Cerebellar cortex (tissue), 1 donor: ENCODE measurements at regions not wholly inside any gene's neighbourhood (a gene's known extent, or its start where the extent isn't known, plus 50 kb on each side); places are given as distances from the start of the nearest gene placed in this dataset.
"Not testable (repeated sequence)": the region's sequence is repeated elsewhere in the genome, so short reads cannot be mapped to it uniquely, and the experiment has no call there.

Source experiments
- DNase-seq: peaks from one replicate; pipeline ENCODE4 v3.0.0-alpha.2; 2015; ENCODE audit warnings: low spot score

DNA sequence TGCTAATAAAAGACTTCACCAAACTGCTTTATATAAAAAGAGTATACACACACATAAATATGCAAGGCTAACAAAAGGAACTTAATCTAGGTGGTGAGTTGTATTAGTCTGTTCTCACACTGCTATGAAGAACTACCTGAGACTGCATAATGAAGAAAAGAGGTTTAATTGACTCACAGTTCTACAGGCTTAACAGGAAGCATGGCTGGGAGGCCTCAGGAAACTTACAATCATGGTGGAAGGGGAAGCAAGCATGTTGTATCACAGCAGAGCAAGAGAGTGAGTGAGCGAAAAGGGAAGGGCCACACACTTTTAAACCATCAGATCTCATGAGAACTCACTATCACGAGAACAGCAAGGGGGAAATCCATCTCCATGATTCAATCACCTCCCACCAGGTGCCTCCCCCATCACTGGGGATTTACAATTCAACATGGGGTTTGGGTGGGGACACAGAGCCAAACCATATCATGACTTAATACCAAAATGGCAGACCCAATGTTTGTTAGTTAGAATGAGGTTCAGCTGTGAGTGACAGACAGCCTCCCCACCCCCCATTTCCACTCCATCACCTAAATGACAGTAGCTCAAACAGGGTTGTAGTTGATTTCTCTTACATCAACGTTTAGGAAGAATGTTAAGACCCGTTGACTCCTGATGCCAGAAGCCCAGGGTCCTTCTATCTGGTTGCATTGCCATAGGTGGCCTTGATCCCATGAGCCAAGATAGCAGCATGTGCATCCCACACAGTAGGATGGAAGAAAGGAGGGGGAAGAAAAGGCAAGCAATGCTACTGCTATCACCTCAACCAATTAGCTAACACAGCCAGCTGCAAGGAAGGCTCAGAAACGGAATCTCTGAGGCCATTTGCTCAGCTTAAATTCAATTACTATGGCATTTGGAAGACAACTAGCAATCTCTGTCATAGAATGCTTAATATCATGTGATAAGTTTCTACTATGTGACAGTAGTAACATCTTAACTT lies 77.0 kb downstream of the CCDC71L start:
- DNase-seq = no peak

DNA sequence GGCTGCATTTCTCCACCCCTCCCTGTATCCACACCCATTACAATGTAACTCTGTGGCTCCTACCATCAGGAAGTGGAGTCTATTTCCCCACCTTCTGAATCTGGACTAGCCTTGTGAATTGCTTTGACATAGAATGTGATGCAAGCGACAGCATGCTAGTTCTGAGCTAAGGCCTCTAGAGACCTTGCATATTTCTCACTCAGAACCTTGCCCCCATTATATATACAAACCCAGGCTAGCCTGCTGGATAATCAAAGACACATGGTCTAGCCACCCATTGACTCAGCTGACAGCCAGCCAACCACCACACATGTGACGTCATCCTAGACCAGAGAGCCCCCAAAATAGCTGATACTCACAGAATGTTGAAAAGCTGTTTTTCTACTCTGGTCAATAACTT lies 77.9 kb downstream of the CCDC71L start:
- DNase-seq = no peak

DNA sequence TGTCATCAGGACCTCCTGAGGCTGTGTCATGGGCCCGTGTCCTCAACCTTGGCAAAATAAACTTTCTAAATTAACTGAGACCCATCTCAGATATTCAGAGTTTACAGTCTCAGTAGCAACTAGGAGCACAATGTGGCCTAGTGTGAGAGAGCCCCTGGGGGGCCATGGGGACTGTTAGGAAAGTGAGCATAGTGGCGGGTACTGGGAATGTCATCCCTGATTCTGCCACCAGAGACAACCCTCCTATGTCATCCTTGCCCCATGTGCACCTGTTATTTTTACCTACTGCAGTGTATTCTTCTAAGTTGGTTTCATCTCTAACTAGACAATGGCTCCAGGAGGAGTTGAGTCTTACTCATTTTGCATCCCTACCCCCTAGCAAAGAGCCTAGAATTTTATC lies 78.6 kb downstream of the CCDC71L start:
- no peak for DNase-seq

DNA sequence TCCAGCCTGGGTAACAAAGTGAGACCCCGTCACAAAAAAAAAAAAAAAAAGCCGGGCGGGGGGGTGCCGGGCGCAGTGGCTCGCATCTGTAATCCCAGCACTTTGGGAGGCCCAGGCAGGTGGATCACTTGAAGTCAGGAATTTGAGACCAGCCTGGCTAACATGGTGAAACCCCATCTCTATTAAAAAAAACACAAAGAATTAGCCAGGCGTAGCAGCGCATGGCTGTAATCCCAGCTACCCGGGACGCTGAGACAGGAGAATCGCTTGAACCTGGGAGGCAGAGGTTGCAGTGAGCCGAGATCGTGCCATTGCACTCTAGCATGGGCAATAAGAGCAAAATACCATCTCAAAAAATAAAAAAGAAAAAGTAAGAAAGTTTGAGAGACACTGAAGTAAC lies 81.9 kb downstream of the CCDC71L start:
- DNase-seq = not testable (repeated sequence)

DNA sequence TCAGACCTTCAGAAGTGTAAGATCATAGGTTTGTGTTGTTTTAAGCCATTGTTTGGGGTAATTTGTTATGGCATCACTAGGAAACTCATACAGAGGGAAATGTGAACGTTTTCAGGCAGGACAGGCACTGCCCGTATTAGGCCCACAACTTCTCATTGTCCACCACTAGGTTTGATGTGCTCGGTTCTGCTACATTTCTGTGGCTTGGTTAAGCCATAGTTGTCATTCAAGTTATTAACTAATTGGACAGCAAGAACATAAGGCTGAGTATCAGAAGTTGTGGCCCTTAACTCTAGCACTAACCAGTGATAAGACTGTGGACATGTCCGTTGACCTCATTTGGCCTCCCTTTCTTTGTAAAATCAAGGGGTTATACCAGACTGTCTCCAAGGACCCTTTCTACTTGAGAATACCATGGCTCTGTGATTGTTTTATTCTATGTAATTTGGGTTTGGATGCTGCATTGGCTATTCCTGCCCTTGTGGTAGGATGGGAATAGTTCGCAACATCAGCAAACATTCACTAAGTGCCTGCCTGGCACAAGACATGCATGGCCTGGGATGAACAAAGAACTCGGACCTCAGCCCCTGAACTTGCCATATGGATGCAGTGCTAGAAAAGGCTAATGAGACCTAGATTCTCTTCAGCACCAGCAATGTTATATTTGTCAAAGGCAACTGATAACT lies 85.7 kb downstream of the CCDC71L start:
- DNase-seq = no peak

DNA sequence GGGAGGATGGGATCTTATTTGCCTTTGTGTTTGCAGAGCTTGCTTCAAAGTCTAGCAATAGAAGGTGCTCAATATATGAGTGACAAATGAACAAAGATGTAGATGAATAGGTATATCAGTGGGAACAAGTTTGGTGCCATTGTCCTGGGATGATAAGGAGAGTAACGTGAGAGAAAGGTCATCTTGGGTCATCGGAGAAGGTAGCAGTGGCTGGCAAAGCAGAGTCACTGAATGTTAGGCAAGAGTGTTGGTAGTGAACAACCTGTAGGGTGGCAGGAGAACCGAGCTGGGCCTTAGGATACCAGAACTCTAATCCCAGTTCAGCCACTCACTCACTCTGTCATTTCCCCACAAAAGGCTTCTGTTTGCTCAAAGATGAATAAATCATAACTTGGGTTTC lies 87.2 kb downstream of the CCDC71L start:
- no peak for DNase-seq

DNA sequence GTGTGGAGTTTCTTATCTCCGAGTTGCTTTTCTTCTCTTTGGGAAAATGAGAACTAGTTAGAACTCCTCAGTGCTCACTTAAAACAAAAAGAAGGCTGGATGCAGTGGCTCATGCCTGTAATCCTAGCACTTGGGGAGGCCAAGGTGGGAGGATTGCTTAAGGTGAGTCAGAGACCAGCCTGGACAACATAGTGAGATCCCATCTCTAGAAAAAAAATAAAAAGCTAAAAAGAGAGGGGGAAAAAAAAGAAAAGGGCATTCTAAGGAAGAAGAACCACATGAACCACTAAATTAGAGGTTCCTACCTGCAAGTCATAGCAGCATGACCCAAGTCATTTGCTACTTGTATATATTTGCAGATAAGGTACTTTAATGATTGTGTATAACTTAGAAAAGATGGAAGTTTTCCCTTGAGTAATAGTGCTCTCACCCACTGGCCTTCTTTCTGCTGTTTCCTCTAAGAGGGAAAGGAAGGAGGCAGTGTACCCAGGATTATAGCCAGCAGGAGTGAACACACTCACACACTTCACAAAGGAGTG lies 87.8 kb downstream of the CCDC71L start:
- no peak for DNase-seq

DNA sequence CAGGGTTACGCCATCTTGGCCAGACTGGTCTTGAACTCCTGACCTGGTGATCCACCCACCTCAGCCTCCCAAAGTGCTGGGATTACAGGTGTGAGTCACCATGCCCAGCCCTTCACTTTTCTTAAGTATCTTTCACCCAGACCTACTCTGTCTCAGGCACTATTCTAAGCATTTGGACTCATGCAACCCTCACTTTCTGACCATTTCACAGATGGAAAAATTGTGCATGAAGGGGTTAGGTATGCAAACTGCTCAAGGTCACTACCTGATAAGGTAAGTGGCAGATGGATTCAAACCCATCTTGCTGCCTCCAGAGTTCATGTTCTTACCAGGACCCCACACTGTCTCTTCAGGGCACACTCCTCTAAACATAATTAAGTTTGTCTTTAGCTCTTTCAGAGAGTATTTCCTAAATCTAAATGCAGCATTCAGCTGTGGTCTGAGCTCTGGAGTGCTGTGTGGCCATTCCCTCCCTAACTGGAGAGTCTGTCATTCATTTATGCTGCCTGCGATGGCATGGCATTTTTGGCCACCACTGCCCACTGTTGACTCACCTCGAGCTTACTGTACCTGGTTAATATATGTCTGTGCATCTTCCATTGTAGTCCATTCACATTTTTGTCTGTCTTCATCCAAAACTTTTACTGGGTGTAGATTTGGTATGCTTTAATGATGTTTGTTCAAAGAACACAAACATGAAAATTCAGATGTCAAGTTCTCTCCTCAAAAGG lies 88.4 kb downstream of the CCDC71L start:
- no peak for DNase-seq

DNA sequence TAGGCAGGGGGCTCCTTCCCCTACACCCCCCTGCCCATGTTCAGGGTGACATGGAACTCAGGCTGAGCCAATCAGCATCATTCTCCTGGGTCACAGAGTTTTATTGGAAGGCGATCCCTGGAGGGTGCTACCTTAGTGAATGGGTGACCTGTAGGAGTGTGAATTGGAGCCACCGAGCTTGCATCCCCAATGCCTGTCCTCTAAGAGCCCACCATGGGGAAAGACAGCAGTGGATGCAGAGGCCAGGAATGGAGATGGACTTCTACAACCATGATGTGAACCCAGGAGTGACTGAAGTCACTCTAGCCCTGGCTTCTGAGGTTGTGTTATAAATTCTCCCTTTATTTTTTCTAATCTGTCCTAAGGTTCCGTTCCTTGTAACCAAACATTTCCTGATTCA lies 89.4 kb downstream of the CCDC71L start:
- DNase-seq = no peak

DNA sequence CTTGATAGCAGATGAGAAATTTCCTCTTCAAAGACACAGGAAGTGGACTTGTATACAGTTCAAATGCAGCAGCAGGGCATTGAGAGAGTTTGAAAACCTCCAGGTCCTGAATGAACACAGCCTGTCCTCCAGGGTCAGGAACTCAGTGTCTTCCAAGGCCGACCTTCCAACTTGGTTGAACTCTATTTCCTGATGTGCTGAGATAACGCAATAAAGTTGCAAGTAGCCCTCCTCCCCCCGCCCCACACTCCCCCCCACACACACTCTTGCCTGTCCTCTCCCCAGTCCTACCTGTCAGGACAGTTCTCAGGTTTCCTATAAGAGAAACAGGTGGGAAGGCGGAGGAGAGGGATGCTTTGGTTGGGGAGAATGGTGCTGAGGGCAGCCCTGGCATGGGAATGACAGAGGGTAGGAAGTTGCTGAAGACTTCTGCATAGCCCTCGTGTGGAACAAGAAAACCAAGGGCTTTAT lies 90.0 kb downstream of the CCDC71L start:
- DNase-seq = no peak

DNA sequence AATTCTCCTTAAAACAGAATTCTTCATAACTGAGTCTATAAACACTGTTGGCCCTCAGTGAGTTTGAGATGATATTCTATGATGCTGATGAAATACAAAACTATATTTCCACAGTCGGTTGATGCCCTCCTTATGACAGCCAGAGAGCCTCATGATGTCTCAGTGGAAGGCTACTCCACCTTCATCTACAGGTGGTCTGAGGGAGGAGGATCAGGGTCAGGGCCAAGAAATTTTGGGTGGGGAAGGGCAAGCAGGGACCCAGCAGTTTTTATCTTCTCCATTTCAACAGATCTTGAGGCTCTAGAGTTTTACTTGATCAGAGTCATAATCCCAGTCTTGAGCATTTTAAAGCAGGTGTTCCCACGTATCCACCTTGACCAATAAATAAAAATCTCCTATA lies 90.8 kb downstream of the CCDC71L start:
- no peak for DNase-seq

DNA sequence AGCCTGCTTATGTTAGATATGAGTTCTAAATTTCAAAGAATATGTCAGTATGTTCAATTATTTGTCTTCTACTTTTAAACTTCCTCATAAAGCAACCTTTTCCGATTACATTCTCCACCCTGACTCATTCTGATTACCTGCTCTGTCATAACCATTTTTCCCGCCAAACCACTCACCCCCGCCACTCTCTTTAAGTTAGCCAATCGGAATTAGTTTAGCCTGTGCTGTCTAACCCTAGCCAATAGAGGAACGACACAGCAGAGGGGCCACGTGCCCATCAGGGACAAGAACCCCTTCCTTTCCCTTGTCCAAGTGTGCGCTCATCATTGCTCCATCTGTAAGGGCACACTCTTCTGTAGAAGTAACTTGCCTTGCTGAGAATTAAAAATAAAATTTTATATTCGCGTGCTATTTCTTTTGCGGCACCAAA lies 91.4 kb downstream of the CCDC71L start:
- no peak for DNase-seq

DNA sequence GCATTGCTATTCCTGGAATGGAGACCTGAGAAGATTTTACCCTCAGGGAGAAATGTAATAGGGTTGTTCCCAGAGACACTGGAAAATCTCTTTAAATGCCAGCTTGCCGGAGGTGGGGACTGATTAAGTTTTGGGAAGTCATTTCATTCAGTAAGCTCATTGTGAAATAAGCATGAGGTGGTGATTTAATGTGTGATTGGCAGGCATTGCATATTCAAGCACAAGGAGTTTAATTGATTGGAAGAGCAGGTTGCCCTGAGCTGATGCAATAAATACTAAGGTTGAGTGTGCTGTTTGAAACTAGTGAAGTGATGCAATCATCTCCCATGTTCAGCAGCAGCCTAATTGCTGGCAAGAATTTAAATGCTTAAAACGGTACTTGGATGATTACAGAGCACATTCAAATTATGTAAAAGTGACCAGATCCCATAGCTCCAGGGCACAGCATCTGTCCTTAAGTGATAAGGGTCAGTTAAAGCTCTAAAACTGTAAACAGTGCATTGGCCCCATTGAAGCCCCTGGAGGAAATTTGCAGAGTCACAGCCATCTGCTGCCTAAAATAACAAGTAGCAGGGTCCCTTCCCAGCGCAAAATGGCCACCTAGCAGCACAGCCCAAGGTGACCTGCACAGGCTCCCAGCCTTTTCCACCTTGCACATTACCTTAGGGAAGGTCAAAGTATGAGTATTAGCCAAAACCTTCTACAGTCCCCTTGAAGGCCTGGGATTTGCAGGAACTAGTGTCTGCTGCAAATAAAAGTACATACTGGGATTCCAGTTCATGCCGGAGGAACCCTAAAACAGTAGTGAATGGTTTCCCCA lies 92.1 kb downstream of the CCDC71L start:
- DNase-seq = no peak

DNA sequence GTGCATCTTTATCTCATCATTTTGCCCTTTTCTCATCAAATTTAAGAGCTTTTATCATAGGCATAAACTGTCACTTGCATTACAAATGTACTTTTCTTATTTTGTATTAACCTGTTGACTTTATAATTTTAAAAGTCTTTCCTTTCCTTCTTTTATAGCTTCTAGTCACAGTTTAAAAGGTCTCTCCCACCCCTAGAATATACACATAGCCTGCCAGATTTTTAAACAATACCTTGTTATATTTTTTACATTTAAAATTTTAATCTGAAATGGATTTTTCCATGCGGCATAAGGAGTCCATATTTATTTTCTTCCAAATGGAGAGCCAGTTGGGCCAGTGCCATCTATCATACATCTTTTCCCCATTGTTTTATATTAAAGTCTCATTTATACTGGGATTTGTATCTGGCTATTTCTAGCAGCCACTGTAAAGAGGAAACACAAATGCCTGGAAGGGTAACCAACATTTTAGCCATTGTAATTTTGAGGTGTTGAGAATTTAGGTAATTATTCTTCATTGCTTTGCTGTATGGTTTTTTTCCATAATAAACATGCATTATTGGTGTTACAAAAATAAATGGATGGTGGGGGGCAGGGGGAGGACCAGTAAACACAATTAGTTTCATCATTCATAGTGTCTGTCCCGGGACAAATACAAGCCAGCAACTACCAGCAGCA lies 92.8 kb downstream of the CCDC71L start:
- no peak for DNase-seq

DNA sequence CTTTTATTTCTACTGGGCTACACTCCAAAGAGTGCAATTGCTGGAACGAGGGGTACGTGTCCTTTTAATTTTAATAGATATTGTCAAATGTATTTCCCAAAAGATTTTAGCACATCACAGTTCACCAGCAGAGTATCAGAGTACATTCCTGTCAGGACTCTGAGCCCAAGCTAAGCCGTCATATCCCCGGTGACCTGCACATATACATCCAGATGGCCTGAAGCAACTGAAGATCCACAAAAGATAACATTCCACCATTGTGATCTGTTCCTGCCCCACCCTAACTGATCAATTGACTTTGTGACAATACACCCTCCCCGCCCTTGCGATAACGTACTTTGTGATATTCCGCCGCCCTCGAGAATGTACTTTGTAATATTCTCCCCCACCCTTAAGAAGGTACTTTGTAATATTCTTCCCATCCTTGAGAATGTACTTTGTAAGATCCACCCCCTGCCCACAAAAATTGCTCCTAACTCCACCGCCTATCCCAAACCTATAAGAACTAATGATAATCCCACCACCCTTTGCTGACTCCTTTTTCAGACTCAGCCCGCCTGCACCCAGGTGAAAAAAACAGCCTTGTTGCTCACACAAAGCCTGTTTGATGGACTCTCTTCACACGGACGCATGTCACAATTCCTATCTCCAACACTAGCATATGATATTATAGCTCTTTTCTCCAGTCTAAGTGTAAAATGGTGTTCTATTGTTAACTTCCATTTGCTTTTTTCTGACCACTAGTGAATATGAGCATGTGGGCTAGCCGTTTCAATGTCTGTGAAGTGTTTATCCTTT lies 93.6 kb downstream of the CCDC71L start:
- not testable (repeated sequence) for DNase-seq

DNA sequence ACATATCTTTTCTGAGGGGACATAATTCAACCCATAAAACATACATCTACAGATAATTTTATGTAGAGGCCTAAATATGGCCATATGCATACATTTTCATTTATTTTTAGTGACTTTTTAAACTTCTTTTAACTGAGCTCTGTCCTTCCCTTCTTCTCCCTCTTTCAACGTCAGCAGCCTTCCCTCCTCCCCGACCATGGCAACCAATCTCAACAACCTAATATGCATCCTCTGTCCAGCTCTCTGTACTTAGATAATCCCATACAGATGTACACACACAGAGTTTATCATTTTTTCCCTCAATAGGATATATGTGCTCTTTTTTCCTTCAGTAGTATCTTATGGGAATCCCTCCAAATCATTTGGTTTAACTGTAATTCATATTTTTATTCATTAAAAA lies 94.3 kb downstream of the CCDC71L start:
- DNase-seq = no peak

DNA sequence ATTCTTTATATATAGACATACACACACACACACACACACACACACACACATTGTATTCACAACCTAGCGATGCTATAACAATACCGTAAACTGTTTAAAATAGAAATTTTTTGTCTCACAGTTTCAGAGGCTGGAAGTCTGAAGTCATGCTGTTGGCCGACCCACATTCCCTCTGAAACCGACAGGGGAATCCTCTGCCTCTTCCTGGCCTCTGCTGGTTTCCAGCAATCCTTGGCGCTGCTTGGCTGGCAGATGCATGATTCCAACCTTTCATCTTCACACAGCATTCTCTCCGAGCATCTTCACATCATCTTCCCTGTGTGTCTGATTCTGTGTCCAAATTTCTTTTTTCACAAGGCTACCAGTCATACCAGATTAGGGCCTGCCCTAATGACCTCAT lies 94.8 kb downstream of the CCDC71L start:
- DNase-seq = no peak

DNA sequence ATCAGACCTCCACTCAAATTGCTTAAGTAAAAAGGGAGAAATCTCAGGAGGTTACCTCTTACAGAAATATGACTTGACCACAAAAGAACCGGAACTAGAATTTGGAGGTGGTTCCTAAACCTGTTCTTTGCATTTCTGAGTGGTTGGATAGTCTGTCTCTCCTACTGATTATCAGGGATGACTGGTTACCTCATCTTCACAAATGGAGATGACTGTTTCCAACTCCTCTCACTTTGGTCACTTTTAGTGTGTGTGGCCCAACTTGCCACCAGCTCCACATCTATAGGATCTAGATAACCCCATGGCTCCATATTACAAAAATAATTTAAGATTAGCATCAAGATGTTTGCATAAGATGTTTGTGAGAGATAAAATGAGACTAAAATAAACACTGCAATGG lies 95.5 kb downstream of the CCDC71L start:
- no peak for DNase-seq

DNA sequence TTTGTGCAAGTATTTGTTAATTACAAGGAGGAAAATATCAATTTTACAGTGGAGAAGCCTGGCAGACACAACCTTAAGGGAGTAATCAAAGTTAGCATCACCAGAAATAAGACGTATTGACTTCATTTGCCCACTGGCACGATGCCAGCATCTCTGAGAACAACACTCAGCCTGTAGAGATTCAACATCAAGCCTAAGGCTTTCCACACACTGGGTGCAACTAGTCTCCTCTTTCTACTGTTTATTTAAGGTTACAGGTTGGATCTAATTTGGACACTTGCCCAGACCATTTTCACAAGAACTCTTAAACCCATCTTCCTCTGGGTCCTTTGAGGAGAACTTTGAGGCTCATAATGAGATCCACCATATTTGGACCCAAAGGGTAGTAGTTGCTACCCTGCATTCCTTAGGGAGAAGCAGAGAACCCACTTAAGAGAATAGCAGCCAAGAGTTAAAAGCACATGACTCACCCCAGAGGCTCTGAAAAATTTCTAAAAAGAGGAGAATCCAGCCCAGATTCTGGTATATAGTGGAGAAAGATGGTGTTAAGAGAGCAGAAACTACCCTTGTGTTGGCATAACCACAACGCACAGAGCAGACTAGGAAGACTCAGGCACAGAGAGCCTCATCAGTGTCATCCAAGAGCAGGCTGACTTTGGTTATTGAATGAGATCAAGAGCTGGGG lies 97.3 kb downstream of the CCDC71L start:
- DNase-seq = no peak
